ENCODE measurements at regions not wholly inside any gene's neighbourhood (a gene's known extent, or its start where the extent isn't known, plus 50 kb on each side); places are given as distances from the start of the nearest gene placed in this dataset.
"Not testable (repeated sequence)": the region's sequence is repeated elsewhere in the genome, so short reads cannot be mapped to it uniquely, and the experiment has no call there.

- DNase-seq (ENCODE audit: insufficient read length, low spot score) (no peak), FAIRE-seq (no peak)
These were observed 1135.1 kb upstream of the CHAC2 start for GRCh38 chr2:52632543-52632942.

- DNase-seq (ENCODE audit: insufficient read length, low spot score) (no peak), FAIRE-seq (no peak)
These were observed 1137.7 kb upstream of the CHAC2 start for GRCh38 chr2:52629944-52630343.

GRCh38 chr2:52629531-52629930 is 1138.1 kb upstream of the CHAC2 start:
- FAIRE-seq, result no peak
- DNase-seq (ENCODE audit: insufficient read length, low spot score), result no peak

- DNase-seq (ENCODE audit: insufficient read length, low spot score) (no peak), FAIRE-seq (no peak)
These were observed 1145.3 kb upstream of the CHAC2 start for GRCh38 chr2:52622266-52622665.

GRCh38 chr2:52613064-52613463 is 1154.5 kb upstream of the CHAC2 start:
- DNase-seq (ENCODE audit: insufficient read length, low spot score), result no peak
- FAIRE-seq, result no peak

- FAIRE-seq, result no peak
- DNase-seq (ENCODE audit: insufficient read length, low spot score), result no peak
These were observed 1155.8 kb upstream of the CHAC2 start for GRCh38 chr2:52611759-52612158.

GRCh38 chr2:52608030-52608429 is 1159.6 kb upstream of the CHAC2 start:
- FAIRE-seq (no peak), DNase-seq (ENCODE audit: insufficient read length, low spot score) (no peak)

GRCh38 chr2:52597346-52597745 is 1170.3 kb upstream of the CHAC2 start:
- DNase-seq (ENCODE audit: insufficient read length, low spot score), result no peak
- no peak for FAIRE-seq

GRCh38 chr2:52594026-52594425 is 1173.6 kb upstream of the CHAC2 start:
- FAIRE-seq, result no peak
- DNase-seq (ENCODE audit: insufficient read length, low spot score), result no peak

GRCh38 chr2:52584071-52584470 is 1183.5 kb upstream of the CHAC2 start:
- not testable (repeated sequence) for FAIRE-seq; DNase-seq (ENCODE audit: insufficient read length, low spot score)

- DNase-seq (ENCODE audit: insufficient read length, low spot score), result no peak
- FAIRE-seq, result no peak
These were observed 1195.1 kb upstream of the CHAC2 start for GRCh38 chr2:52572469-52572894.

- DNase-seq (ENCODE audit: insufficient read length, low spot score) (no peak), FAIRE-seq (no peak)
These were observed 1195.9 kb upstream of the CHAC2 start for GRCh38 chr2:52571380-52572347.

- no peak for DNase-seq (ENCODE audit: insufficient read length, low spot score)
- FAIRE-seq, result no peak
These were observed 1196.9 kb upstream of the CHAC2 start for GRCh38 chr2:52570716-52571115.

- FAIRE-seq, result no peak
- no peak for DNase-seq (ENCODE audit: insufficient read length, low spot score)
These were observed 1204.5 kb upstream of the CHAC2 start for GRCh38 chr2:52563151-52563550.

GRCh38 chr2:52558265-52558664 is 1209.3 kb upstream of the CHAC2 start:
- no peak for FAIRE-seq
- no peak for DNase-seq (ENCODE audit: insufficient read length, low spot score)

- FAIRE-seq (no peak), DNase-seq (ENCODE audit: insufficient read length, low spot score) (no peak)
These were observed 1225.3 kb upstream of the CHAC2 start for GRCh38 chr2:52542297-52542696.

GRCh38 chr2:52539026-52539970 is 1228.3 kb upstream of the CHAC2 start:
- no peak for FAIRE-seq
- no peak for DNase-seq (ENCODE audit: insufficient read length, low spot score)

GRCh38 chr2:52537588-52537987 is 1230.0 kb upstream of the CHAC2 start:
- FAIRE-seq, result no peak

GRCh38 chr2:52536929-52537460 is 1230.6 kb upstream of the CHAC2 start:
- no peak for FAIRE-seq
- no peak for DNase-seq (ENCODE audit: insufficient read length, low spot score)

More at GRCh38 chr2:52537588-52537987, 1230.0 kb upstream of the CHAC2 start:
- DNase-seq (ENCODE audit: insufficient read length, low spot score), result no peak

GRCh38 chr2:52532956-52533355 is 1234.6 kb upstream of the CHAC2 start:
- DNase-seq (ENCODE audit: insufficient read length, low spot score) (no peak), FAIRE-seq (no peak)

GRCh38 chr2:52526735-52527134 is 1240.9 kb upstream of the CHAC2 start:
- no peak for FAIRE-seq
- no peak for DNase-seq (ENCODE audit: insufficient read length, low spot score)

Data from GM19239 (cell line).